H1 (cell line): ENCODE measurements at regions not wholly inside any gene's neighbourhood (a gene's known extent, or its start where the extent isn't known, plus 50 kb on each side); places are given as distances from the start of the nearest gene placed in this dataset.

Experiments used
- YY1 ChIP-seq: IDR thresholded peaks from 2 replicates; pipeline ENCODE4 v1.6.1; 2011; ENCODE audit warnings: low read depth, mild to moderate bottlenecking, low read length

- TF ChIP-seq YY1: no peak
Observed at GRCh38 chr3:159497361-159497760, 491.3 kb upstream of the IL12A start (continued).
